ENCODE measurements at regions not wholly inside any gene's neighbourhood (a gene's known extent, or its start where the extent isn't known, plus 50 kb on each side); places are given as distances from the start of the nearest gene placed in this dataset.

DNA sequence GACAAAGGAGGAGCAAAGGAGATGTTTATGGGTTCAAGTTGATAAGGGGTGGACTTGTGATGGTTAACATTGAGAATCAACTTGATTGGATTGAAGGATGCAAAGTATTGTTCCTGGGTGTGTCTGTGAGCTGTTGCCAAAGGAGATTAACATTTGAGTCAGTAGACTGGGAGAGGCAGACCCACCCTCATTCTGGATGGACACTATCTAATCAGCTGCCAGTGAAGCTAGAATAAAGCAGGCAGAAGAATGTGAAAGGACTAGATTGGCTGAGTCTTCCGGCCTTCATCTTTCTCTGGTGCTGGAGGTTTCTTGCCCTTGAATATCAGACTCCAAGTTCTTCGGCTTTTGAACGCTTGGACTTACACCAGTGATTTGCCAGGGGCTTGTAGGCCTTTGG, 98.7 kb upstream of the DAB1 start:
- ChIA-PET POLR2A (ENCODE audit: low non-redundant PET) (no interaction called here), CTCF (no interaction called here)
- H3K4me1 ChIP-seq (ENCODE audit: insufficient read depth, low read length, poor library complexity, severe bottlenecking) = peaks cover 11% of the 10 kb centered on the region
- TF ChIP-seq, protein P1, sequence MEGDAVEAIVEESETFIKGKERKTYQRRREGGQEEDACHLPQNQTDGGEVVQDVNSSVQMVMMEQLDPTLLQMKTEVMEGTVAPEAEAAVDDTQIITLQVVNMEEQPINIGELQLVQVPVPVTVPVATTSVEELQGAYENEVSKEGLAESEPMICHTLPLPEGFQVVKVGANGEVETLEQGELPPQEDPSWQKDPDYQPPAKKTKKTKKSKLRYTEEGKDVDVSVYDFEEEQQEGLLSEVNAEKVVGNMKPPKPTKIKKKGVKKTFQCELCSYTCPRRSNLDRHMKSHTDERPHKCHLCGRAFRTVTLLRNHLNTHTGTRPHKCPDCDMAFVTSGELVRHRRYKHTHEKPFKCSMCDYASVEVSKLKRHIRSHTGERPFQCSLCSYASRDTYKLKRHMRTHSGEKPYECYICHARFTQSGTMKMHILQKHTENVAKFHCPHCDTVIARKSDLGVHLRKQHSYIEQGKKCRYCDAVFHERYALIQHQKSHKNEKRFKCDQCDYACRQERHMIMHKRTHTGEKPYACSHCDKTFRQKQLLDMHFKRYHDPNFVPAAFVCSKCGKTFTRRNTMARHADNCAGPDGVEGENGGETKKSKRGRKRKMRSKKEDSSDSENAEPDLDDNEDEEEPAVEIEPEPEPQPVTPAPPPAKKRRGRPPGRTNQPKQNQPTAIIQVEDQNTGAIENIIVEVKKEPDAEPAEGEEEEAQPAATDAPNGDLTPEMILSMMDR (conservative IDR thresholded peaks at IDR 0.05; ENCODE audit: low read depth, low read length) = no peak
- no peak for TF ChIP-seq EZH2 (IDR thresholded peaks at IDR 0.05; ENCODE audit: borderline replicate concordance, low read depth, low read length, poor library complexity, severe bottlenecking)
- H3K4me3 ChIP-seq (ENCODE audit: low read depth, low read length, poor library complexity, severe bottlenecking) = no peak overlapping the region
- H3K9me3 ChIP-seq (ENCODE audit: low read depth, low read length, poor library complexity, severe bottlenecking) = peaks cover under 1% of the 10 kb centered on the region
- no peak overlapping the region for H3K27ac ChIP-seq (ENCODE audit: low read depth, low read length, poor library complexity, severe bottlenecking)
- intact Hi-C loops (cut with micrococcal nuclease; ENCODE audit: unreplicated experiment) = no loop called here
- H3K27me3 ChIP-seq (replicated peaks; ENCODE audit: insufficient read depth, low read depth, low read length, poor library complexity) = no peaks in the 10 kb centered on the region
- DNase-seq (ENCODE audit: low spot score) = no peak
- no peaks in the 10 kb centered on the region for H3K36me3 ChIP-seq (ENCODE audit: insufficient read depth, low read length, poor library complexity, severe bottlenecking)
- BruUV-seq (replicated peaks) = no TSS peak

DNA sequence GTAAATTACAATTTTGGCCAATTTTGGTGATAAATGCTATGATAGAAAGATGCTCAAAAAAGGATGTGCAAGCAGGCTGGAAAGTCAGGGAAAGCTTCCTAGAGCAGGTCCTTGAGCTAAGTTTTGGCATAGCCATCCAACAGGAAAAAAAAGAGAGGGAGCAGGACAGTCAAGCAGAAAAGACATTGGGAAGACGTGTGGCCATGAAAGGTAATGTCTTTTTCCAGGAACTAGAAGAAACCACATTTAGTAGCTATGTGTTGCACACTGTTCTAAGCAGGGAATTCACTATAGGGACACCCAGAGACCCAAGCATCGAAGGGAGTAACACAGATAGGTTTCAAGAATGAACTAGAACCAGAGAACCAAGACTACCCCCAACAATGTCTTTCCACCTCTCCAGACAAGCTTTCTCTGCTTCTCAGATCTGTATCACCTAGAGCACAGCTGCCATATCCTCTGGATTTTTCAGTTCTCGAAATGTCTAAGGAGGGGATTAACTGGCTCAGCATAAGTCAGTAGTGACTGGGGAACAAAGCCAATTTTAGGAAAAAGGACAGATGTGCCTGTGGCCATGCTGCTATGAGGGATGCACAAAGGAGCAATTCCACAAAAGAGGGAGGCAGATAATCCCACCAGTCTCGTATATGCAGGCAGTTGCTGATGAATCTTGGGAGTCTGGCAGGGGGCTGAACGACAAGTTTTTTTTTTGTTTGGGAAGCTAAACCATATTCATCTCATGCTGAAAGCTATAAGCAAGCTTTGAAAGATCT, 97.1 kb upstream of the DAB1 start:
- DNase-seq (ENCODE audit: low spot score) = no peak
- CTCF ChIA-PET = no interaction called here
- Histone ChIP-seq H3K36me3 (ENCODE audit: insufficient read depth, low read length, poor library complexity, severe bottlenecking) (no peaks in the 10 kb centered on the region), H3K4me1 (ENCODE audit: insufficient read depth, low read length, poor library complexity, severe bottlenecking) (peaks cover 20% of the 10 kb centered on the region), H3K27me3 (replicated peaks; ENCODE audit: insufficient read depth, low read depth, low read length, poor library complexity) (no peaks in the 10 kb centered on the region), H3K9me3 (ENCODE audit: low read depth, low read length, poor library complexity, severe bottlenecking) (no peaks in the 10 kb centered on the region), H3K4me3 (ENCODE audit: low read depth, low read length, poor library complexity, severe bottlenecking) (no peak overlapping the region), H3K27ac (ENCODE audit: low read depth, low read length, poor library complexity, severe bottlenecking) (no peak overlapping the region)
- intact Hi-C loops (cut with micrococcal nuclease; ENCODE audit: unreplicated experiment) = no loop called here
- BruUV-seq (replicated peaks) = no TSS peak
- TF ChIP-seq, protein P1 (conservative IDR thresholded peaks at IDR 0.05; ENCODE audit: low read depth, low read length) = no peak
- POLR2A ChIA-PET (ENCODE audit: low non-redundant PET) = no interaction called here

DNA sequence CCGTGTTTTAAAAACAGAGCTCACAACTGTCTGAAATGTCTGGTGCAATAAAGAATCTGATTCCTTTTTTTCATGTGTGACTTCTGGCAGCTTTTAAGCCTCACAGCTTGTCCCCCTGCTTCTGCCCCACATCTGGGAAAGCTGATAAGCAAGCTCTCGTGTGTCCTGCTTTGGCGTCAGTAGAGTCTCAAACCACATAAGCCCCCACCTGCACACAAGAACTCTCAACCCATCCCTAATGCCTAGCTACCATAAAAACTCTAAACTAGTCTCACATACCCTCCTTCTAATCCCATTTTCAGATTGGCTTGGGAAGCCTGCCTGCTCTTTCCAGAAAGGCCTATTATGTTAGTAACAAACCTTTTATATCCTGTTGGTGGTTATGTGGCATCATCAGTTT, 94.6 kb upstream of the DAB1 start:
- CTCF ChIA-PET = no interaction called here
- Histone ChIP-seq H3K36me3 (ENCODE audit: insufficient read depth, low read length, poor library complexity, severe bottlenecking) (no peaks in the 10 kb centered on the region), H3K27ac (ENCODE audit: low read depth, low read length, poor library complexity, severe bottlenecking) (no peak overlapping the region), H3K4me3 (ENCODE audit: low read depth, low read length, poor library complexity, severe bottlenecking) (no peak overlapping the region), H3K4me1 (ENCODE audit: insufficient read depth, low read length, poor library complexity, severe bottlenecking) (peaks cover 20% of the 10 kb centered on the region), H3K9me3 (ENCODE audit: low read depth, low read length, poor library complexity, severe bottlenecking) (no peaks in the 10 kb centered on the region), H3K27me3 (replicated peaks; ENCODE audit: insufficient read depth, low read depth, low read length, poor library complexity) (no peaks in the 10 kb centered on the region)
- no TSS peak for BruUV-seq (replicated peaks)
- TF ChIP-seq, protein P1 (conservative IDR thresholded peaks at IDR 0.05; ENCODE audit: low read depth, low read length) = no peak
- TF ChIP-seq EZH2 (IDR thresholded peaks at IDR 0.05; ENCODE audit: borderline replicate concordance, low read depth, low read length, poor library complexity, severe bottlenecking) = no peak
- intact Hi-C loops (cut with micrococcal nuclease; ENCODE audit: unreplicated experiment) = no loop called here
- POLR2A ChIA-PET (ENCODE audit: low non-redundant PET) = interaction anchor here (0.6 kb wide), 1 partner anchor 1550 kb away, joined by 6 read pairs; no protein-coding TSS in a partner anchor
- no peak for DNase-seq (ENCODE audit: low spot score)
